ENCODE measurements at regions not wholly inside any gene's neighbourhood (a gene's known extent, or its start where the extent isn't known, plus 50 kb on each side); places are given as distances from the start of the nearest gene placed in this dataset.

GRCh38 chr10:3425261-3425660, 252.7 kb upstream of the PITRM1 start:
- no peak for TF ChIP-seq GATA3 (IDR thresholded peaks at IDR 0.05; ENCODE audit: low read depth, low read length)
- TF ChIP-seq GATA2 (IDR thresholded peaks at IDR 0.05; ENCODE audit: low read depth, low read length): no peak

Measured in SH-SY5Y (cell line).